ENCODE measurements at regions not wholly inside any gene's neighbourhood (a gene's known extent, or its start where the extent isn't known, plus 50 kb on each side); places are given as distances from the start of the nearest gene placed in this dataset.
A peak's percentile ranks its signal among the peaks of the same experiment; 100 is the strongest.

DNA sequence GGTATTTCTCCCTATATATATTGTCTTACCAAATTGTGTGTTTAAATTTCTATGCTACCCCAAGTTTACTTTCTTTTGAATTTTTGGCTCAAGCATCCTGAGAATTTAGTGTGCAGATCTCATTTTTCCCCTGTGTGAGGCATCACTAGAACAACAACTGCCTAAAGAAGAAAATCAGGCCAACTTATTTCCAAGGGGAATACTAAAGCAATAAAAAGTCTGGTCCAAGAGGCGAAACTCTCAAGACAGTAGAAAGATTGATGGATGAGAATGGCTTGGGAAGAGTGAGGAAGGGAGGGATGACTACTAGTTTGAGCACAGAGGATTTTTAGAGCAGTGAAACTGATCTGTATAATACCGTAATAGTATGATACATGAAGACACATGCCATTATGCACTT is 86.3 kb upstream of the CFAP20DC start:
- no peak for TF ChIP-seq CTCF (IDR thresholded peaks at IDR 0.05; ENCODE audit: insufficient read depth, low read length, poor library complexity, severe bottlenecking)
- DNase-seq (ENCODE audit: low read depth): no peak
- Histone ChIP-seq H3K27me3 (ENCODE audit: control insufficient read depth, insufficient read depth, low read length) (no peaks in the 10 kb centered on the region), H3K4me3 (ENCODE audit: low read depth, low read length) (no peak overlapping the region), H3K36me3 (ENCODE audit: control insufficient read depth, insufficient read depth, low read length) (no peaks in the 10 kb centered on the region)

- Histone ChIP-seq H3K4me3 (ENCODE audit: low read depth, low read length) (no peak overlapping the region), H3K36me3 (ENCODE audit: control insufficient read depth, insufficient read depth, low read length) (no peaks in the 10 kb centered on the region), H3K27me3 (ENCODE audit: control insufficient read depth, insufficient read depth, low read length) (no peaks in the 10 kb centered on the region)
- no peak for DNase-seq (ENCODE audit: low read depth)
- no peak for TF ChIP-seq CTCF (IDR thresholded peaks at IDR 0.05; ENCODE audit: insufficient read depth, low read length, poor library complexity, severe bottlenecking)
Measured at GRCh38 chr3:59135096-59135495, 85.3 kb upstream of the CFAP20DC start.

- H3K36me3 ChIP-seq (ENCODE audit: control insufficient read depth, insufficient read depth, low read length): no peaks in the 10 kb centered on the region
- no peaks in the 10 kb centered on the region for H3K27me3 ChIP-seq (ENCODE audit: control insufficient read depth, insufficient read depth, low read length)
- TF ChIP-seq CTCF (IDR thresholded peaks at IDR 0.05; ENCODE audit: insufficient read depth, low read length, poor library complexity, severe bottlenecking): no peak
- no peak for DNase-seq (ENCODE audit: low read depth)
- no peak overlapping the region for H3K4me3 ChIP-seq (ENCODE audit: low read depth, low read length)
Measured at GRCh38 chr3:59133311-59133710, 83.5 kb upstream of the CFAP20DC start.

DNA sequence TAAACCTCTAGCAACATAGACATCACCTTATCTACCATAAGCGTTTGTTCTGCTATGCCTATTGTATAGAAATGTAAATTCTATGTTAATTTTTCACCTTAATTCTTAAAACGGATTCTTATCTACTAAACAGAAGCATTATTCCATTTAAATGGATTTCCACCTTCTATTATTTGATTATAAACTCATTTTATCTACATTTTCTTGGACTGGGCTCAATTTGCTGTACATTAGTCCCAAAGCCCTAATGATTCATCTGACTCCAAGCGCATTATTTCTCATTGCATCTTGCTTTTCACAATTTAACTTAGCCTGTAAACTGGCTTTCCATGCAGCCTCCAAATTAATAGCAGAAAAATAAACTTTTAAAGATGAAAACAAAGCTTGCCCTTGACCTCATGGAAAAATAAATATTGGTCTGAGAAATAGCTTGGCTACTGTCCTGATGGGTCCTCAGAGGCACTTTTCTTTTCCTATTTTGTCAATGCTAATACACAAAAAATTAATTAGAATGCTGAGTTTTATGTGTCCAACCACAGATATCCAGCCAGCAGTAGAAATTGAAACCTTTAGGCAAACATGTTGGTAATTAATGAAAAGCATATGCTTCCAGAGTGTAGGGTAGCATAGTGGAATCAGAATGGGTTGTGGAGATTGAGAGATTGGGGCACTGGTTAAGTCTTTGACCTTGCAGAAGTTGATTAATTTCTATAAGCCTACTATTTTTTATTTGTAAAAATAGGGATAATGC is 81.4 kb upstream of the CFAP20DC start:
- TF ChIP-seq CTCF (IDR thresholded peaks at IDR 0.05; ENCODE audit: insufficient read depth, low read length, poor library complexity, severe bottlenecking): no peak
- Histone ChIP-seq H3K36me3 (ENCODE audit: control insufficient read depth, insufficient read depth, low read length) (no peaks in the 10 kb centered on the region), H3K4me3 (ENCODE audit: low read depth, low read length) (no peak overlapping the region), H3K27me3 (ENCODE audit: control insufficient read depth, insufficient read depth, low read length) (no peaks in the 10 kb centered on the region)
- DNase-seq (ENCODE audit: low read depth): no peak

- Histone ChIP-seq H3K4me3 (ENCODE audit: low read depth, low read length) (no peak overlapping the region), H3K27me3 (ENCODE audit: control insufficient read depth, insufficient read depth, low read length) (no peaks in the 10 kb centered on the region), H3K36me3 (ENCODE audit: control insufficient read depth, insufficient read depth, low read length) (no peaks in the 10 kb centered on the region)
- TF ChIP-seq CTCF (IDR thresholded peaks at IDR 0.05; ENCODE audit: insufficient read depth, low read length, poor library complexity, severe bottlenecking): no peak
- DNase-seq (ENCODE audit: low read depth): no peak
Measured at GRCh38 chr3:59128685-59129084, 78.9 kb upstream of the CFAP20DC start.

- no peaks in the 10 kb centered on the region for H3K27me3 ChIP-seq (ENCODE audit: control insufficient read depth, insufficient read depth, low read length)
- TF ChIP-seq CTCF (IDR thresholded peaks at IDR 0.05; ENCODE audit: insufficient read depth, low read length, poor library complexity, severe bottlenecking): no peak
- H3K36me3 ChIP-seq (ENCODE audit: control insufficient read depth, insufficient read depth, low read length): no peaks in the 10 kb centered on the region
- peak; percentile 44 for DNase-seq (ENCODE audit: low read depth)
- H3K4me3 ChIP-seq (ENCODE audit: low read depth, low read length): no peak overlapping the region
Measured at GRCh38 chr3:59127071-59127470, 77.2 kb upstream of the CFAP20DC start.
